NCI-H748 treated with DMSO at 0.1 percent for 48 hours (cell line): ENCODE measurements at regions not wholly inside any gene's neighbourhood (a gene's known extent, or its start where the extent isn't known, plus 50 kb on each side); places are given as distances from the start of the nearest gene placed in this dataset.

Source experiments
- DNase-seq: peaks from one replicate; lab custom pipeline; 2025; lab: John Stamatoyannopoulos, UW

DNA sequence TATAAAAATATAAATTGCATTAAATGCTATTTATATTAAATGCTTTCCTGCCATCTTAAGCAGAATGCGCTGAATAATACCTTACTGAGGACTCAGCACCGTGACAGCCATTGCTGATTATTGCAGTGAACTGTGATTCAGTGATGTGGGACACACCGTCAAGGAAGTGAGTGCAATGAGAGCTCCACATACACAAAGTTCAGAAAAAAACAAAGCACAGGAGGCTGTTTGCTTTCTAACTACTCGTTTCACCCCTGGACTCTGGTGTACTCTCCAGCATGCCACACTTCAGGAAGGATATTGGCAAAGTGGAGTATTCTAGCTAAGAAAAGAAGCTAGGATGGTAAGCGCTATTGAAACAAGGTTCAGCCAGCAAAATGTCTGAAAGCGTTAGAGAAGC lies 57.4 kb upstream of the CXADR start:
- no peak for DNase-seq

DNA sequence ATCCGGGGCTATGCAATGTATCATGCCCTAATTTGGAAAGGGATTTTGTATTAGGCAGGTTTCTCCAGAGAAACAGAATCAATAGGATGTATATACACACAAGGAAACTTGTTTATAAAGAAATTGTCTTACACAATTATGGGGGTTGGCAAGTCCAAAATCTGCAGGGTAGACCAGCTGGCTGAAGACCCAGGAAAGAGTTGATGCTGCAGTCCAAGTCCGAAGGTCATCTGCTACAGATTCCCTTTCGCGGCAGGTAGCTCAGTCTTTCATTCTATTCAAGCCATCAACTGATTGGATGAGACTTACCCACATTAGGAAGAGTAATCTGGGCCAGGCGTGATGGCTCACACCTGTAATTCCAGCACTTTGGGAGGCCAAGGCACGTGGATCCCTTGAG lies 54.6 kb upstream of the CXADR start:
- DNase-seq = no peak

DNA sequence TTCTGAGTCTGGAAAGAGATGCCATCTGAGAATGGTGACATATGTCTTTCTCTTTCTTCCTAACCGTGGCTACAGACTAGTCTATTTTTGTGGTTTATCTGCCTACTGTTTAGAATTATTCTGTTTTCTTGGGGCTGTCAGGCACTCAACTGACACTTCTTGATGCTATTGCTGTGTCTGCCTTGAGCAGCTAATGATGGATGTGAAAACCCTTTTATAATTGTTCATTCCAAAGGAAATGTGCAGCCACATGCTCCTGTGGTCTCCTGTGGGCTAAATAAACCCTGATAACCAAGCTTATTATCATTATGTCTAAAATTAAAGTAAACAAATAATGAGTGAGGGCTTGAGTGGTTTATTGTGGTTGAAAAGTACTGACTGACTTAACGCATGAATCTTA lies 52.7 kb upstream of the CXADR start:
- DNase-seq = no peak

DNA sequence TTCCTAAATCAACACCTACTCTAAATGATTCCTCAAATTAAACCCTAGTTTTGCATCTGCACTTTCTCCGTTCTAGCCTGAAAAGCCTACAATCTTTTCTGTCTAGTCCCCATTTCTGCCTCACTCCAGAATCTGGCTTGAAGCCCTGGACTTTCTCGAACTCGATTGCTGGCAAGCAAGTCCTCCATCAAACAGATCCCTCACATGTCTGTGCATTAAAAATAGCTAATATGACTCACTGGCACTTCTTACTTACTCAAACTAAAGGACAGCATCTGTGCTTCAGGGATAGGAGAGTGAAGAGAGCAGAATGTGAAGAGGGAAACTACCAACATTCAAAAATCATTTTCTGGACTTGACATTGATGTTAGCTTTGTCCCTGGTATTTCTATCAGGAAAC lies 51.8 kb upstream of the CXADR start:
- no peak for DNase-seq

DNA sequence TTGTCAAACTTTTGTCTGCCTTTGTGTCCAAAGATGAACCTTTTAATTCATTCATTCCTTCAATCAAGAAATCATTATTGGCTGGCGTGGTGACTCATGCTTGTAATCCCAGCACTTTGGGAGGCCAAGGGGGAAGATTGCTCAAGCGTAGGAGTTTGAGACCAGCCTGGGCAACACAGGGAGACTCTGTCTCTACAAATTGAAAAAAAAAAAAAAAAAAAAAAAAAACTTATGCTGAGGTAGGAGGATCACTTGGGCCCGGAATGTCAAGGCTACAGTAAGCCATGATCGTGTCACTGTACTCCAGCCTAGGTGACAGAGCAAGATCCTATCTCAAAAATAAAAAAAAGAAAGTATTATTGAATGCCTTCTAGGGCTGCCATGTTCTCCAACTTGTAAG lies 51.3 kb upstream of the CXADR start:
- DNase-seq = no peak

DNA sequence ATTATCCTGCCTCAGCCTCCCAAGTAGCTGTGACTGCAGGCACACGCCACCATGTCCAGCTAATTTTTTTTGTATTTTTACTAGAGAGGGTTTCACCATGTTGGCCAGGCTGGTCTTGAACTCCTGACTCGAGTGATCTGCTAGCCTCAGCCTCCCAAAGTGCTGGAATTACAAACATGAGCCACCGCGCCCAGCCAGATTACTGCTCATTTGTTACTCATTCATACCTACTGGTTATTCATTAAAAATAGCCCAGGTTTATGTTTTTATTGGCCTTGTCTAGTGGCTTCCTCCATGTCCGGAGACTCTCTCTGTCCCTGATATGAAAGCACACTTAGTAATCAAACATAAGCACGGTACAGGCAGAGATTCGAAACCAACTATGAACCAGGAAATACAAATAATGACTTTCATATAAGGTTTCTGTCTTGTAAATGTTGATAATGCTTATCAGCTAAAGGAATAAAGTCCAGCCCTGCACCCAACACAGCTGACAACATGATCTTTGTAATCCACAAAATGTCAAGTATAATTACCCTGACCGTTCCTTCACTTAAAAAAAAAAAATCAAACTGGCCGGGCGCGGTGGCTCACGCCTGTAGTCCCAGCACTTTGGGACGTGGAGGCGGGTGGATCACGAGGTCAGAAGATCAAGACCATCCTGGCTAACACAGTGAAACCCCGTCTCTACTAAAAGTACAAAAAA lies 50.4 kb upstream of the CXADR start:
- no peak for DNase-seq
